HG03066 (cell line): ENCODE measurements at regions not wholly inside any gene's neighbourhood (a gene's known extent, or its start where the extent isn't known, plus 50 kb on each side); places are given as distances from the start of the nearest gene placed in this dataset.
"Not testable (repeated sequence)": the region's sequence is repeated elsewhere in the genome, so short reads cannot be mapped to it uniquely, and the experiment has no call there.

Experiments
- ATAC-seq: cut with Tn5 transposase; IDR thresholded peaks from one replicate; pipeline ENCODE4 v1.9.1; 2021; ENCODE audit warnings: low read depth; ENCODE audit not compliant: unreplicated experiment

- ATAC-seq = no peak
Observed at GRCh38 chr13:75180805-75181455, 301.0 kb downstream of the TBC1D4 start.

GRCh38 chr13:75178436-75178835 is 303.5 kb downstream of the TBC1D4 start:
- ATAC-seq = no peak

GRCh38 chr13:75175575-75175974 is 306.4 kb downstream of the TBC1D4 start:
- no peak for ATAC-seq

GRCh38 chr13:75175097-75175496 is 306.9 kb downstream of the TBC1D4 start:
- not testable (repeated sequence) for ATAC-seq

GRCh38 chr13:75174481-75174880 is 307.5 kb downstream of the TBC1D4 start:
- no peak for ATAC-seq

DNA sequence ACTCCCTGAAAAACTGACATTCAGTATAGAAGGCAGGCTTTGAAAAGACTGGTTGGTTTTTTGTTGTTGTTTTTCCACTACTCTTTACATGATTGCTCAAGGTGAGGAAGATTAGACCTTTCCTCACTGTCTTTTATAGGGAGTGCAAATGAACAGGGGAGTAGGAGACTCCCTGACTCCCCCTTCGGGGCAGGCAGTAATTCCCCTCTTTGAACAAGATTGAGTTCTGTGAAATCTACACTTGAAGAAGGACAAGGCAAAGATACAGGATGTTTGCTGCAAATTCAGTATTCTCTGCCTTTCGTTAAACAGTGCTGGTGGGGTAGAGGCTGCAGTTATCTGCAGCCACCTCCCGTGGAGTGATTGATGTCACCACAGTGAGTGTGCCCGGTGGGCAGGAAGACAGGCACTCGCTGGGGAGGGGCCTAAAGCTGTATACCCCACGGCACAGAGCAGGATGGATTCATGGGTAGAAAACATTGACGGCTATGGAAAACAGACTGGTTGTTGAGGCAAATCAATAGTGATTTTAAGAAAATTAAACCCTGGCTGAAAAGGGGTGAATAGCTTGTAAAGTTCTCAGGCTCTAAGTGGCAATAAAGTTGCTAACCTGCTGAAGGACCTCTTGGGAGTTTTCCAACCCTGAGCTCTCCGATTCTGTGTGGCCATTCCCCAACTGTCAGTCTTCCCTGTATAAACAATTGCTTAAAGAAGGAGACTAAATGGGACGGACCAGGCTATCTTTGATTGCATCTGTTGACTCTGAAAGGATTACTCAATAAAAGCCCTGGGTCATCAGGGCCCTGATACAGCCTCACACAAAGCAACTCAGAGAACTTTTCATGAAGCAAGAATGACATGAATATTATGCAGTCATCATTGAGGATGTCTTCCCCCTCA is 308.3 kb downstream of the TBC1D4 start:
- no peak for ATAC-seq

GRCh38 chr13:75170311-75170710 is 311.7 kb downstream of the TBC1D4 start:
- ATAC-seq = no peak

GRCh38 chr13:75165543-75166230 is 316.3 kb downstream of the TBC1D4 start:
- no peak for ATAC-seq

- ATAC-seq = no peak
Observed at GRCh38 chr13:75161804-75162203, 320.2 kb downstream of the TBC1D4 start.

DNA sequence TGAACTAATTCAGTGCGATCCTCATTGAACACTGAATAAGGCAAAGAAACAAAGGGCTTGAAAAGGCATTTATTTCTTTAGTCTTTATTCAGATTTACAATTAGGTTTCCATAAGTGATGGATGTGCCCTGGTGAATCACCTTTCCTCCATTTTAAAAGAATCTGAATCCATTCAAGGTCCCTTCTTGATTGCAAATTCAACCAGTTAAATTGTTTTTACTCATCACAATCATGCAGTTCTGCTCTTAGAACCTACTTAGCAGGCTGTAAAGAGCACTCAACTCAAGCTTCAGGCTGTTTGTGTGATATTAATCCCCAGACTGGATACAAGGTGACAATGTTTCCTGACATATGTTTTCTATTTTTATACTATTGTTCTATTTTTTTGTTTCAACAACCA is 321.0 kb downstream of the TBC1D4 start:
- no peak for ATAC-seq

- ATAC-seq = no peak
Observed at GRCh38 chr13:75154331-75154730, 327.6 kb downstream of the TBC1D4 start.

GRCh38 chr13:75153834-75154233 is 328.1 kb downstream of the TBC1D4 start:
- ATAC-seq = no peak

DNA sequence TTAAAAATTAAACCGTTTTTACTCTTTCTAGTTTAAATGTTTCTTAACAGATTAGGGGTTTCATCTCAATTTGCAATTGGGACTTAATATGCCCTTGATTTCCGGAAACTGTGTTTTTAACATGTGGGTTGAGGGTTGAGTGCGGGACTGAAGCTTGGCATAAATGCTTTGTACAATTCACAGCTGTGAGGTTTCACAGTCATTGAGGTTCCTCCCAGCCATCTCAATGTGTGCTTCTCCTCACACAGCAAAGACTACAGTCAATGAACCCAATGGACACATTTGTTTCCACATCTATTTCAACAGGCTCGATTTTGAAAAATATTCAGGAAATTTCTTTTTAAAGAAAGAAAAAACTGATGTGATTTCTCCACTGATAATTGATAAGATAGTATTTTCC is 328.6 kb downstream of the TBC1D4 start:
- no peak for ATAC-seq

- ATAC-seq = no peak
Observed at GRCh38 chr13:75151081-75151643, 330.8 kb downstream of the TBC1D4 start.

GRCh38 chr13:75149776-75150175 is 332.2 kb downstream of the TBC1D4 start:
- ATAC-seq = no peak

DNA sequence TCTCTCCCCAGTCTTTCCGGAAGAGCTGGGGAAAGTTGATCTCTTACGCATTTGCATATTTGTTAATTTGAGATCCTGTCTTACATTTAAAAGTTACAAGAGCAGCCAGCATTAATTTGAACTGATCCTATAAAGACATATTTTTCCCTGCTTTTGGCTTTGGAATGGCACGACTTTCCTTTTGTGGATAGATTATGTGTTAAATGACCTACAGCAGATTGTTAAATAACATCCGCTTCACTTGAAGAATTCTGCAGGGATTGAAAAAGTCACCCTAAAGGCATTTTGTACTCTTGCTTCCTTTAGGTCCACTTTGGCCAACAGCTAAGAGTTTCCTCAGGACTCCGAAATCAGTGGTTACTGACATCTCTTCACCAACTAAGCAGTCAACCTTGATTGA is 334.0 kb downstream of the TBC1D4 start:
- ATAC-seq = no peak

DNA sequence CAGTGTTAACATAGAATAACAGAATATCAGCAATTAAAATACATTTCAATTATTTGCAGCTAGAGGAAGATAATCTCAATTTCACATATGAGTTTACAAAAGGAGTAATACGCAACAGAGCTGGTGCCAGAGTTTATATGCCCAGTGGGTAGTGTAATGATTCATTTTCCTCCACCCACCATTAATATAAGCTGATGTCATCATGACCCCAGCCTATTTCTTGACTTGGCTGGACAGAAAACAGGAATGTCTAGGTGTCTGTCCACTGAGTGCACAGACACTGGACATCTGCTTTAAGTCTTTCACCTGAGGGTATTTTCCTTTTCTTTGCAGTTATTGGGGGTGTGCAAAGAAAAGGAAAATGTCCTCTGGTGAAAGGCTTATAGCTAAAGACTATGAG is 335.5 kb downstream of the TBC1D4 start:
- no peak for ATAC-seq

GRCh38 chr13:75145927-75146326 is 336.0 kb downstream of the TBC1D4 start:
- ATAC-seq = no peak

- no peak for ATAC-seq
Observed at GRCh38 chr13:75139291-75139690, 342.7 kb downstream of the TBC1D4 start.

- no peak for ATAC-seq
Observed at GRCh38 chr13:75137911-75138571, 343.9 kb downstream of the TBC1D4 start.

DNA sequence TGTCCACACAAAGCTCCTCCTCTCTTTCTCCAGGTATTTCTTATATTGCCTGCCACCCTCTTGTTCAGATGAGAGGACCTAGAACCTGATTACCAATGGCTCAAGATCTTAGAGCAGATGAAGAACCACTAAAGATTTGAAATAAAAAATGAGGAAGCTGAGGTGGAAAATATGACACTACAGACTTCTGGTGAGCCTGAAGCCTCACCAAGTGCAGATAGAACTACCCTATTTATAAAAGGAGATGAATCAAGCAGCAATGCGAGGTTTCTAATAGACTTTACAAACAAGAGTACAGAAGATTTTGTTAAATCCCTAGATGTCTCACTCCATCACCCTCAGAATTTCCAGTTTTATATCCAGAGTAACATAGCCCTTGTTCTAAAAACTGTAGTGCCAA is 345.8 kb downstream of the TBC1D4 start:
- no peak for ATAC-seq
